ENCODE measurements at regions not wholly inside any gene's neighbourhood (a gene's known extent, or its start where the extent isn't known, plus 50 kb on each side); places are given as distances from the start of the nearest gene placed in this dataset.

- Histone ChIP-seq H3K9ac (no peak overlapping the region), H3K4me3 (no peak overlapping the region), H3K36me3 (ENCODE audit: low read depth) (no peaks in the 10 kb centered on the region), H3K27ac (no peak overlapping the region), H3K9me3 (ENCODE audit: low read depth) (peaks cover 10% of the 10 kb centered on the region), H2AFZ (no peak overlapping the region), H3F3A (ENCODE audit: insufficient read depth) (no peaks in the 10 kb centered on the region), H4K20me1 (ENCODE audit: insufficient read depth) (no peaks in the 10 kb centered on the region), H3K4me2 (ENCODE audit: unreplicated experiment) (no peak overlapping the region), H3K4me1 (ENCODE audit: insufficient read depth) (no peaks in the 10 kb centered on the region), H3K27me3 (replicated peaks; ENCODE audit: insufficient read depth) (no peaks in the 10 kb centered on the region), H3K9me2 (ENCODE audit: insufficient read depth) (no peaks in the 10 kb centered on the region), H3K79me2 (ENCODE audit: insufficient read depth) (no peaks in the 10 kb centered on the region)
- in situ Hi-C loops (cut with MboI): no loop called here
- TF ChIP-seq EZH2phosphoT487 (IDR thresholded peaks at IDR 0.05; ENCODE audit: insufficient read depth, low read depth) (no peak), EZH2 (IDR thresholded peaks at IDR 0.05; ENCODE audit: insufficient read depth, poor library complexity, severe bottlenecking) (no peak)
- no peak for DNase-seq
- WGBS, 2 experiments (ENCODE audit: low coverage in 1 of 2, low lambda C conversion rate in 2 of 2, missing lambda C conversion rate in 2 of 2): 26 to 28% methylated on average over 5 of the region's 5 CpGs
These were observed 1652.0 kb downstream of the MRPL39 start for GRCh38 chr21:23955135-23955843.

DNA sequence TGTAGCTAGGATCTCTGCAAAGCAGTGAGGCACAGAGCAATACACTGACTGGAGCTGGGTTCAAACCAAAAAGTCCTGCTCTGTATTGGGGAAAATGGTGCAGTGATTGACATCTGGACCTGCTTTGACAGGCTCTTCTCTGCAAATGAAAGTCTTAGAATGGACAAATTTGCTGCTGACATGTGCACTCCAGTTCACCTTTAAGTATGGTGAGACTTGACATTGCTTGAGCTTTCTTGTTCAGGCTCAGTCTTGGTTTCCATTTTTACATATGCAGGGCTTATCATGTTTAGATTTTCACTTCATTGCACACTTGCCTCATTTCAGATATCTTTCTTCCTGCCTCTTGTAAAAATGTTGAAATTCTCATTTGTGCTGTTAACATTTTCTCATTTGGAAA lies 1655.0 kb downstream of the MRPL39 start:
- DNase-seq: no peak

DNA sequence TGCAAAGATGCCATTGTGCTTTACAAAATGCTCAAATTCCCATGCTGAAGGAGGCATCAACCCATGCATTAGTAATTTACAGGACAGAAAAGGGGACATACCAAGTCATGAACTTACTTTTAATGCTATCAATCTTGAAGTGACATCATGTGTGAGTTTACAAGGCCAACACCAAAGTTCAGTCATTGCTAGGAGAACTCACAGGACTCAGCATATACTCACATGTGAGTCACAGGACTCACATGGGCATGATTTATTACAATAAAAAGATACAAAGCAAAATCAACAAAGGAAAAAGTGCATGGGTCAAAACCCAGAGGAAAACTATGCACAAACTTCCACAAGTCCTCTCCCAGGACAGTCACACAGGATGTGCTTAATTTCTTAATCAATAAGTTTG lies 1656.0 kb downstream of the MRPL39 start:
- Histone ChIP-seq H3K9ac (no peak overlapping the region), H3K36me3 (ENCODE audit: low read depth) (no peaks in the 10 kb centered on the region), H2AFZ (no peak overlapping the region), H3F3A (ENCODE audit: insufficient read depth) (no peaks in the 10 kb centered on the region), H3K4me3 (no peak overlapping the region), H4K20me1 (ENCODE audit: insufficient read depth) (no peaks in the 10 kb centered on the region), H3K27me3 (replicated peaks; ENCODE audit: insufficient read depth) (no peaks in the 10 kb centered on the region), H3K27ac (no peak overlapping the region), H3K4me1 (ENCODE audit: insufficient read depth) (no peaks in the 10 kb centered on the region), H3K4me2 (ENCODE audit: unreplicated experiment) (no peak overlapping the region), H3K79me2 (ENCODE audit: insufficient read depth) (no peaks in the 10 kb centered on the region), H3K9me3 (ENCODE audit: low read depth) (no peaks in the 10 kb centered on the region), H3K9me2 (ENCODE audit: insufficient read depth) (no peaks in the 10 kb centered on the region)
- DNase-seq: no peak
- TF ChIP-seq EZH2 (IDR thresholded peaks at IDR 0.05; ENCODE audit: insufficient read depth, poor library complexity, severe bottlenecking) (no peak), EZH2phosphoT487 (IDR thresholded peaks at IDR 0.05; ENCODE audit: insufficient read depth, low read depth) (no peak)
- in situ Hi-C loops (cut with MboI): no loop called here

More for the DNA sequence above, 1655.0 kb downstream of the MRPL39 start:
- in situ Hi-C loops (cut with MboI): no loop called here
- no peak overlapping the region for H3K4me3 ChIP-seq
- no peak overlapping the region for H3K27ac ChIP-seq
- H3K27me3 ChIP-seq (replicated peaks; ENCODE audit: insufficient read depth): no peaks in the 10 kb centered on the region
- H3K36me3 ChIP-seq (ENCODE audit: low read depth): no peaks in the 10 kb centered on the region
- H3K9me2 ChIP-seq (ENCODE audit: insufficient read depth): no peaks in the 10 kb centered on the region
- H2AFZ ChIP-seq: no peak overlapping the region
- H3F3A ChIP-seq (ENCODE audit: insufficient read depth): no peaks in the 10 kb centered on the region
- no peaks in the 10 kb centered on the region for H3K4me1 ChIP-seq (ENCODE audit: insufficient read depth)
- no peak overlapping the region for H3K4me2 ChIP-seq (ENCODE audit: unreplicated experiment)
- TF ChIP-seq EZH2phosphoT487 (IDR thresholded peaks at IDR 0.05; ENCODE audit: insufficient read depth, low read depth) (no peak), EZH2 (IDR thresholded peaks at IDR 0.05; ENCODE audit: insufficient read depth, poor library complexity, severe bottlenecking) (no peak)
- H3K9me3 ChIP-seq (ENCODE audit: low read depth): no peaks in the 10 kb centered on the region
- no peaks in the 10 kb centered on the region for H3K79me2 ChIP-seq (ENCODE audit: insufficient read depth)
- H4K20me1 ChIP-seq (ENCODE audit: insufficient read depth): no peaks in the 10 kb centered on the region
- H3K9ac ChIP-seq: no peak overlapping the region

DNA sequence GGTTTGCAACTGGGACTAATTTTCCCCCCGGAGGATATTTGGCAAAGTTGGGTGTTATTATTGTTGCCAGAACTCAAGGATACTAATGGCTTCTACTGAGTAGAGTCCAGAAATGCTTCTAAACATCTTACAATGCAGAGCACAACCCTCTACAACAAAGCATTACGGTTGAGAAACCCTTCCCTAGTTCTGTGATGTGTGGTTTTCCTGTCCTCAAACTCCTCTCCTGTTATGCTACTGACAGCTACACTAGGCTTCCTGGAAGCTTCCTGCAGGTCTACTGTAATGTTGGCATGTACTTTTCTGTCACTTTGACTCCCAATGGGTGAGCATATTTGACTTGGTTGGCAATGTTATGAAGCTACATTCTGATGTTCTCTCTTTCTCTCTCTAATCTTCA lies 1656.9 kb downstream of the MRPL39 start:
- Histone ChIP-seq H3K27me3 (replicated peaks; ENCODE audit: insufficient read depth) (no peaks in the 10 kb centered on the region), H4K20me1 (ENCODE audit: insufficient read depth) (no peaks in the 10 kb centered on the region), H3K4me3 (no peak overlapping the region), H3K9me2 (ENCODE audit: insufficient read depth) (no peaks in the 10 kb centered on the region), H3K4me1 (ENCODE audit: insufficient read depth) (no peaks in the 10 kb centered on the region), H2AFZ (no peak overlapping the region), H3F3A (ENCODE audit: insufficient read depth) (no peaks in the 10 kb centered on the region), H3K36me3 (ENCODE audit: low read depth) (no peaks in the 10 kb centered on the region), H3K27ac (no peak overlapping the region), H3K4me2 (ENCODE audit: unreplicated experiment) (no peak overlapping the region), H3K9ac (no peak overlapping the region), H3K79me2 (ENCODE audit: insufficient read depth) (no peaks in the 10 kb centered on the region), H3K9me3 (ENCODE audit: low read depth) (no peaks in the 10 kb centered on the region)
- no peak for TF ChIP-seq EZH2 (IDR thresholded peaks at IDR 0.05; ENCODE audit: insufficient read depth, poor library complexity, severe bottlenecking)
- no peak for TF ChIP-seq EZH2phosphoT487 (IDR thresholded peaks at IDR 0.05; ENCODE audit: insufficient read depth, low read depth)
- in situ Hi-C loops (cut with MboI): no loop called here
- 16 to 29% methylated on average over 2 of the region's 2 CpGs for WGBS, 2 experiments (ENCODE audit: low coverage in 1 of 2, low lambda C conversion rate in 2 of 2, missing lambda C conversion rate in 2 of 2)
- no peak for DNase-seq

- Histone ChIP-seq H2AFZ (no peak overlapping the region), H4K20me1 (ENCODE audit: insufficient read depth) (no peaks in the 10 kb centered on the region), H3K27me3 (replicated peaks; ENCODE audit: insufficient read depth) (no peaks in the 10 kb centered on the region), H3K9me2 (ENCODE audit: insufficient read depth) (no peaks in the 10 kb centered on the region), H3K36me3 (ENCODE audit: low read depth) (no peaks in the 10 kb centered on the region), H3K4me3 (no peak overlapping the region), H3K4me1 (ENCODE audit: insufficient read depth) (no peaks in the 10 kb centered on the region), H3K79me2 (ENCODE audit: insufficient read depth) (no peaks in the 10 kb centered on the region), H3K4me2 (ENCODE audit: unreplicated experiment) (no peak overlapping the region), H3F3A (ENCODE audit: insufficient read depth) (no peaks in the 10 kb centered on the region), H3K27ac (no peak overlapping the region), H3K9me3 (ENCODE audit: low read depth) (no peaks in the 10 kb centered on the region), H3K9ac (no peak overlapping the region)
- 33 to 40% methylated on average over 2 of the region's 2 CpGs for WGBS, 2 experiments (ENCODE audit: low coverage in 1 of 2, low lambda C conversion rate in 2 of 2, missing lambda C conversion rate in 2 of 2)
- in situ Hi-C loops (cut with MboI): no loop called here
- DNase-seq: no peak
- no peak for TF ChIP-seq EZH2phosphoT487 (IDR thresholded peaks at IDR 0.05; ENCODE audit: insufficient read depth, low read depth)
- no peak for TF ChIP-seq EZH2 (IDR thresholded peaks at IDR 0.05; ENCODE audit: insufficient read depth, poor library complexity, severe bottlenecking)
These were observed 1657.8 kb downstream of the MRPL39 start for GRCh38 chr21:23949493-23949892.

All from GM23248 (cell line).